ENCODE measurements at regions not wholly inside any gene's neighbourhood (a gene's known extent, or its start where the extent isn't known, plus 50 kb on each side); places are given as distances from the start of the nearest gene placed in this dataset.

- TF ChIP-seq CTCF (IDR thresholded peaks at IDR 0.05; ENCODE audit: low read depth, low read length) (no peak), EZH2phosphoT487 (IDR thresholded peaks at IDR 0.05; ENCODE audit: low read depth) (no peak)
Observed at GRCh38 chr5:21071986-21072385, 1084.0 kb upstream of the CDH18 start.
